Transverse colon (tissue), 4 donors: ENCODE measurements at regions not wholly inside any gene's neighbourhood (a gene's known extent, or its start where the extent isn't known, plus 50 kb on each side); places are given as distances from the start of the nearest gene placed in this dataset.

Experiments
- DNase-seq: peaks from one replicate; pipeline ENCODE4 v3.0.0-alpha.2; 2019
- H3K27ac ChIP-seq, 4 donors: fragments of 200-600 bp; sonication (generic); 2 replicates each; pipeline ENCODE4 v1.5.1; 2016 to 2018; ENCODE audit warnings: inconsistent platforms in 4 of 4
- H3K27me3 ChIP-seq: fragments of 200-600 bp; sonication (generic); 2 replicates; pipeline ENCODE4 v1.5.1; 2017; ENCODE audit warnings: inconsistent platforms
- H3K36me3 ChIP-seq, 4 donors: fragments of 200-600 bp; sonication (generic); 2 replicates each; pipeline ENCODE4 v1.5.1; 2017 to 2019; ENCODE audit warnings: inconsistent platforms in 4 of 4
- H3K4me1 ChIP-seq, 4 donors: fragments of 200-600 bp; sonication (generic); 2 replicates each; pipeline ENCODE4 v1.5.1; 2017 to 2020; ENCODE audit warnings: inconsistent platforms in 4 of 4
- H3K4me3 ChIP-seq, 4 donors: fragments of 200-600 bp; sonication (generic); 1 replicate in 1 of 4; 2 replicates in 3 of 4; pipeline versions ENCODE4 v1.5.1 to v1.6.1; 2017 to 2019; ENCODE audit warnings: inconsistent platforms in 4 of 4
- H3K9me3 ChIP-seq, 2 donors: fragments of 200-600 bp; sonication (generic); 2 replicates each; pipeline ENCODE4 v1.5.1; 2017 to 2019; ENCODE audit warnings: inconsistent platforms in 2 of 2
- CTCF ChIP-seq, 5 experiments: fragments of 200-600 bp in 3 of 5; fragments of 450-650 bp in 2 of 5; sonication (generic) in 3 of 5; IDR thresholded peaks; 1 replicate in 2 of 5; 2 replicates in 3 of 5; pipeline ENCODE4 v1.5.1; 2016 to 2017; ENCODE audit warnings: antibody characterized with exemption in 5 of 5, inconsistent platforms in 3 of 5, mild to moderate bottlenecking in 2 of 5, moderate library complexity in 1 of 5
- EP300 ChIP-seq: sonication (generic); formaldehyde crosslinking; IDR thresholded peaks from one replicate; pipeline ENCODE4 v1.6.1; 2017; ENCODE audit warnings: antibody characterized with exemption, low read depth
- POLR2A ChIP-seq: fragments of 450-650 bp; IDR thresholded peaks from one replicate; pipeline ENCODE4 v1.6.1; 2016; ENCODE audit warnings: antibody characterized with exemption, mild to moderate bottlenecking, moderate library complexity
- POLR2AphosphoS5 ChIP-seq, 3 donors: sonication (generic); formaldehyde crosslinking; IDR thresholded peaks; one replicate each; pipeline ENCODE4 v1.6.1; 2016; ENCODE audit warnings: antibody characterized with exemption in 3 of 3
- WGBS, 2 donors: methylation state at CpG; one replicate each; pipeline ENCODE4 v1.1.5; 2018; ENCODE audit warnings: low coverage in 1 of 2; 5-methylcytosine and 5-hydroxymethylcytosine counted together
- in situ Hi-C, 4 donors: fragments of 200-750 bp; cut with MboI; loops; one replicate each; pipeline versions ENCODE4 v1.15.0 to v1.15.1; 2017; ENCODE audit warnings: low sequenced_read_pairs in 3 of 4, low pct_ligation_motif_present in 1 of 4, low pct_unique_long_range_greater_than_20kb in 1 of 4
- intact Hi-C: fragments of 100-400 bp; cut with DNase I; formaldehyde crosslinking; loops from one replicate; pipeline ENCODE4 v1.15.1; 2023; ENCODE audit warnings: low total_unique reads

GRCh38 chr17:54029986-54030385 is 207.3 kb downstream of the KIF2B start:
- no peaks in the 10 kb centered on the region for H3K4me1 ChIP-seq
- TF ChIP-seq POLR2AphosphoS5 (IDR thresholded peaks at IDR 0.05): no peak
- no peak for TF ChIP-seq POLR2A
- no peak for TF ChIP-seq CTCF (IDR thresholded peaks at IDR 0.05)
- no peak for TF ChIP-seq EP300
- WGBS, 2 donors: 80% methylated on average over 5 of the region's 5 CpGs; no CpG with 5 or more reads in 1 of the 2 donors
- intact Hi-C loops (no loop called here), in situ Hi-C loops (no loop called here)
- DNase-seq: no peak
- peaks cover 0 to 4% of the 10 kb centered on the region in 2 donors for H3K9me3 ChIP-seq
- H3K4me3 ChIP-seq: no peak overlapping the region
- H3K27me3 ChIP-seq: no peaks in the 10 kb centered on the region
- H3K27ac ChIP-seq: no peak overlapping the region
- no peaks in the 10 kb centered on the region for H3K36me3 ChIP-seq

GRCh38 chr17:54046570-54046969 is 223.8 kb downstream of the KIF2B start:
- Histone ChIP-seq H3K4me3 (no peak overlapping the region), H3K27ac (no peak overlapping the region), H3K9me3 (peaks cover 0 to 7% of the 10 kb centered on the region in 2 donors), H3K36me3 (no peaks in the 10 kb centered on the region), H3K27me3 (no peaks in the 10 kb centered on the region), H3K4me1 (no peaks in the 10 kb centered on the region)
- intact Hi-C loops (no loop called here), in situ Hi-C loops (no loop called here)
- TF ChIP-seq POLR2A (no peak), CTCF (IDR thresholded peaks at IDR 0.05) (no peak), POLR2AphosphoS5 (IDR thresholded peaks at IDR 0.05) (no peak), EP300 (no peak)
- WGBS, 2 donors: 90 to 92% methylated on average over 1 of the region's 1 CpG
- no peak for DNase-seq

- in situ Hi-C loops: loop anchor here in 1 of 4 donors (25.0 kb wide), 1 partner anchor 351 kb away; no protein-coding TSS in a partner anchor
- no peaks in the 10 kb centered on the region for H3K27me3 ChIP-seq
- peaks cover 0 to 2% of the 10 kb centered on the region in 2 donors for H3K9me3 ChIP-seq
- 73 to 80% methylated on average over 1 of the region's 1 CpG for WGBS, 2 donors
- no peak for TF ChIP-seq POLR2A
- no peak for TF ChIP-seq POLR2AphosphoS5 (IDR thresholded peaks at IDR 0.05)
- TF ChIP-seq CTCF (IDR thresholded peaks at IDR 0.05): no peak
- no peak for TF ChIP-seq EP300
- intact Hi-C loops: no loop called here
- no peak overlapping the region for H3K4me3 ChIP-seq
- DNase-seq: no peak
- H3K36me3 ChIP-seq: no peaks in the 10 kb centered on the region
- H3K27ac ChIP-seq: no peak overlapping the region
- H3K4me1 ChIP-seq: no peaks in the 10 kb centered on the region
These were observed 240.9 kb downstream of the KIF2B start for GRCh38 chr17:54063639-54064038.

- in situ Hi-C loops (no loop called here), intact Hi-C loops (no loop called here)
- no peaks in the 10 kb centered on the region for H3K36me3 ChIP-seq
- no peaks in the 10 kb centered on the region for H3K27me3 ChIP-seq
- no peak overlapping the region for H3K27ac ChIP-seq
- no peak overlapping the region for H3K4me3 ChIP-seq
- 57 to 70% methylated on average over 1 of the region's 1 CpG for WGBS, 2 donors
- peaks cover 3 to 8% of the 10 kb centered on the region in 2 donors for H3K9me3 ChIP-seq
- DNase-seq: no peak
- TF ChIP-seq EP300 (no peak), POLR2A (no peak), POLR2AphosphoS5 (IDR thresholded peaks at IDR 0.05) (no peak), CTCF (IDR thresholded peaks at IDR 0.05) (no peak)
- H3K4me1 ChIP-seq: no peaks in the 10 kb centered on the region
These were observed 262.3 kb downstream of the KIF2B start for GRCh38 chr17:54085020-54085419.
